Spleen (tissue), 7 donors: ENCODE measurements at regions not wholly inside any gene's neighbourhood (a gene's known extent, or its start where the extent isn't known, plus 50 kb on each side); places are given as distances from the start of the nearest gene placed in this dataset.

Experiments used
- POLR2A ChIP-seq, 3 donors: fragments of 450-650 bp; IDR thresholded peaks; one replicate each; pipeline ENCODE4 v1.5.1; 2017; ENCODE audit warnings: antibody characterized with exemption in 3 of 3, mild to moderate bottlenecking in 1 of 3
- TF ChIP-seq, protein P1 (sequence below), 11 experiments: fragments of 200-600 bp in 7 of 11; fragments of 450-650 bp in 4 of 11; sonication (generic) in 4 of 11; IDR thresholded peaks in 8 of 11; conservative IDR thresholded peaks in 3 of 11; 1 replicate in 7 of 11; 2 replicates in 4 of 11; pipeline versions ENCODE4 v1.4.0 to v1.8.0; 2016 to 2021; ENCODE audit warnings: antibody characterized with exemption in 11 of 11, inconsistent platforms in 4 of 11, mild to moderate bottlenecking in 1 of 11
- donor health status: DM: no; HTN: no; CAD: no; lungs with moderate emphysema.
- donor health status: DM: no; HTN: no; CAD: no.
- donor health status: DM: no; HTN: no; CAD: no.

DNA sequence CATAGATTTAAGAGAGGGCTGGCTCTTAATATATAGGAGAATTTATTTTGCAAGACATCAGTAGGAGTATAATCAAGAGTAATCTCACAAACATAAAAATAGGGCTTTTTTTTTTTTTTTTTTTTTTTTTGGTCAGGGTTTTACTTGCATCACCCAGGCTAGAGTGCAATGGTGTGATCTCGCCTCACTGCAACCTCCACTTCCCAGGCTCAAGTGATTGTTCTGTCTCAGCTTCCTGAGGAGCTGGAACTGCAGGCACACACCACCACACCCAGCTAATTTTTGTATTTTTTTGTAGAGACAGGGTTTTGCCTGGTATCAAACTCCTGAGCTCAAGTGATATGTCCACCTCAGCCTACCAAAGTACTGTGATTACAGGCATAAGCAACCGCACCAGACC lies 535.3 kb downstream of the CCSER2 start:
- TF ChIP-seq, protein P1, sequence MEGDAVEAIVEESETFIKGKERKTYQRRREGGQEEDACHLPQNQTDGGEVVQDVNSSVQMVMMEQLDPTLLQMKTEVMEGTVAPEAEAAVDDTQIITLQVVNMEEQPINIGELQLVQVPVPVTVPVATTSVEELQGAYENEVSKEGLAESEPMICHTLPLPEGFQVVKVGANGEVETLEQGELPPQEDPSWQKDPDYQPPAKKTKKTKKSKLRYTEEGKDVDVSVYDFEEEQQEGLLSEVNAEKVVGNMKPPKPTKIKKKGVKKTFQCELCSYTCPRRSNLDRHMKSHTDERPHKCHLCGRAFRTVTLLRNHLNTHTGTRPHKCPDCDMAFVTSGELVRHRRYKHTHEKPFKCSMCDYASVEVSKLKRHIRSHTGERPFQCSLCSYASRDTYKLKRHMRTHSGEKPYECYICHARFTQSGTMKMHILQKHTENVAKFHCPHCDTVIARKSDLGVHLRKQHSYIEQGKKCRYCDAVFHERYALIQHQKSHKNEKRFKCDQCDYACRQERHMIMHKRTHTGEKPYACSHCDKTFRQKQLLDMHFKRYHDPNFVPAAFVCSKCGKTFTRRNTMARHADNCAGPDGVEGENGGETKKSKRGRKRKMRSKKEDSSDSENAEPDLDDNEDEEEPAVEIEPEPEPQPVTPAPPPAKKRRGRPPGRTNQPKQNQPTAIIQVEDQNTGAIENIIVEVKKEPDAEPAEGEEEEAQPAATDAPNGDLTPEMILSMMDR (IDR thresholded peaks at IDR 0.05 in 8 of 11, conservative IDR thresholded peaks at IDR 0.05 in 3 of 11) = no peak
- TF ChIP-seq POLR2A (IDR thresholded peaks at IDR 0.05) = no peak
